GM12878 (cell line): ENCODE measurements at regions not wholly inside any gene's neighbourhood (a gene's known extent, or its start where the extent isn't known, plus 50 kb on each side); places are given as distances from the start of the nearest gene placed in this dataset.
A peak's percentile ranks its signal among the peaks of the same experiment; 100 is the strongest.

Experiments
- ATAC-seq: fragments of 200-7000 bp; cut with Tn5 transposase; 3 replicates; pipeline ENCODE4 v1.9.1; 2020; ENCODE audit warnings: mild to moderate bottlenecking, moderate library complexity
- BruUV-seq: library from RNA; stranded (reverse); fragments of 400-500 nt; replicated peaks from 2 replicates; lab custom pipeline; 2021; lab: Mats Ljungman, UMichigan
- CTCF ChIA-PET: fragments of 300-600 bp; sonication (Branson Sonifier 250); formaldehyde crosslinking; extraction: SDS; loops from one replicate; lab custom pipeline; 2021; ENCODE audit warnings: inconsistent platforms; lab: Yijun Ruan, JAX
- POLR2A ChIA-PET: fragments of 350-600 bp; formaldehyde crosslinking; extraction: SDS; loops from one replicate; lab custom pipeline; 2021; ENCODE audit warnings: inconsistent platforms; lab: Charles Lee
- RAD21 ChIA-PET: fragments of 300-600 bp; sonication (Branson Sonifier 250); formaldehyde crosslinking; loops from one replicate; lab custom pipeline; 2023; ENCODE audit warnings: antibody characterized with exemption; ENCODE audit not compliant: unreplicated experiment; lab: Charles Lee
- SMC1A ChIA-PET: fragments of 300-600 bp; sonication (Branson Sonifier 250); formaldehyde crosslinking; loops from one replicate; lab custom pipeline; 2023; ENCODE audit not compliant: unreplicated experiment, uncharacterized antibody; lab: Charles Lee
- DNase-seq: peaks from one replicate; pipeline ENCODE4 v3.0.0-alpha.2; 2011; ENCODE audit warnings: low read depth, low spot score
- FAIRE-seq: peaks from 3 replicates; lab custom pipeline; 2011; peaks lifted over from hg19 to GRCh38; lab: Jason Lieb, UNC
- H2AFZ ChIP-seq: 2 replicates; pipeline ENCODE4 v1.6.0; 2011; ENCODE audit warnings: low read depth, low read length, control low read depth; ENCODE audit not compliant: control insufficient read depth
- H3K27ac ChIP-seq: 2 replicates; pipeline ENCODE4 v1.5.1; 2011; ENCODE audit warnings: control low read depth; ENCODE audit not compliant: control insufficient read depth, insufficient read depth
- H3K27me3 ChIP-seq, 2 experiments: replicated peaks in 1 of 2; 2 replicates each; pipeline versions ENCODE4 v1.6.0 to v1.6.1; 2011; ENCODE audit warnings: low read length in 1 of 2; ENCODE audit not compliant: control insufficient read depth in 2 of 2, insufficient read depth in 2 of 2
- H3K36me3 ChIP-seq, 2 experiments: 2 replicates each; pipeline ENCODE4 v1.5.1; 2011; ENCODE audit warnings: low read length in 1 of 2; ENCODE audit not compliant: control insufficient read depth in 2 of 2, insufficient read depth in 2 of 2
- H3K4me1 ChIP-seq: 2 replicates; pipeline ENCODE4 v1.6.1; 2011; ENCODE audit warnings: mild to moderate bottlenecking, low read length, moderate library complexity, mixed read lengths; ENCODE audit not compliant: control insufficient read depth, insufficient read depth
- H3K4me2 ChIP-seq: 2 replicates; pipeline ENCODE4 v1.6.0; 2011; ENCODE audit warnings: control low read depth; ENCODE audit not compliant: control insufficient read depth, insufficient read depth
- H3K4me3 ChIP-seq: fragments of 200-600 bp; sonication (generic); 2 replicates; pipeline ENCODE4 v1.5.1; 2016
- H3K79me2 ChIP-seq: 2 replicates; pipeline ENCODE4 v1.6.0; 2011; ENCODE audit warnings: low read length; ENCODE audit not compliant: control insufficient read depth, insufficient read depth
- H3K9ac ChIP-seq: 2 replicates; pipeline ENCODE4 v1.8.0; 2011; ENCODE audit warnings: low read length, control low read depth, mixed read lengths; ENCODE audit not compliant: control insufficient read depth, insufficient read depth
- H3K9me3 ChIP-seq: replicated peaks from 3 replicates; pipeline ENCODE4 v1.5.1; 2011; ENCODE audit warnings: mild to moderate bottlenecking, low read length; ENCODE audit not compliant: control insufficient read depth, insufficient read depth
- H4K20me1 ChIP-seq: 2 replicates; pipeline ENCODE4 v1.6.0; 2011; ENCODE audit not compliant: control insufficient read depth, insufficient read depth
- BHLHE40 ChIP-seq, 2 experiments: fragments of 450-650 bp in 1 of 2; IDR thresholded peaks; 2 replicates each; pipeline ENCODE4 v1.6.1; 2011 to 2017; ENCODE audit warnings: low read depth in 2 of 2, borderline replicate concordance in 1 of 2, improper control_type of control experiment in 1 of 2, low read length in 1 of 2, mild to moderate bottlenecking in 1 of 2
- LARP7 ChIP-seq: fragments of 450-650 bp; IDR thresholded peaks from 2 replicates; pipeline ENCODE4 v1.6.1; 2017; ENCODE audit warnings: mild to moderate bottlenecking
- MEF2B ChIP-seq: fragments of 450-650 bp; IDR thresholded peaks from 2 replicates; pipeline ENCODE4 v1.6.1; 2018; ENCODE audit warnings: mild to moderate bottlenecking, moderate library complexity; ENCODE audit not compliant: partially characterized antibody, poor library complexity, severe bottlenecking
- NFYA ChIP-seq: IDR thresholded peaks from 2 replicates; pipeline ENCODE4 v1.6.1; 2011; ENCODE audit warnings: low read depth, mild to moderate bottlenecking, low read length, improper control_type of control experiment, borderline replicate concordance
- NR2C2 ChIP-seq: IDR thresholded peaks from 2 replicates; pipeline ENCODE4 v1.6.1; 2011; ENCODE audit warnings: borderline replicate concordance, low read depth; ENCODE audit not compliant: control insufficient read depth, insufficient read length
- PAX5 ChIP-seq: IDR thresholded peaks from 2 replicates; pipeline ENCODE4 v1.6.1; 2011; ENCODE audit warnings: low read depth, low read length, borderline replicate concordance
- POLR2AphosphoS2 ChIP-seq: IDR thresholded peaks from 2 replicates; pipeline ENCODE4 v1.6.1; 2011; ENCODE audit warnings: low read depth, mild to moderate bottlenecking, low read length, improper control_type of control experiment, moderate library complexity
- RBBP5 ChIP-seq: fragments of 200-600 bp; sonication (generic); conservative IDR thresholded peaks from 2 replicates; pipeline ENCODE4 v1.6.1; 2016
- WGBS: methylation state at CpG from one replicate; pipeline ENCODE4 v1.1.6; 2016; ENCODE audit warnings: low lambda C conversion rate; ENCODE audit not compliant: insufficient replicate concordance, insufficient coverage; ENCODE audit errors: missing lambda C conversion rate; 5-methylcytosine and 5-hydroxymethylcytosine counted together
- in situ Hi-C: fragments of 300-500 bp; cut with MboI; formaldehyde crosslinking; loops from 9 replicates; pipeline ENCODE4 v1.14.3; 2018; ENCODE audit warnings: mixed read lengths
- intact Hi-C: fragments of 100-400 bp; cut with micrococcal nuclease; formaldehyde crosslinking; loops from one replicate; pipeline ENCODE4 v1.14.2; 2022; ENCODE audit not compliant: unreplicated experiment
- TF ChIP-seq, protein P1 (sequence below): fragments of 450-650 bp; IDR thresholded peaks from 2 replicates; pipeline ENCODE4 v1.6.1; 2017; ENCODE audit warnings: mild to moderate bottlenecking, low read depth, inconsistent platforms; ENCODE audit not compliant: poor library complexity, severe bottlenecking
- TF ChIP-seq, protein P2 (sequence below): fragments of 150-350 bp; IDR thresholded peaks from 2 replicates; pipeline ENCODE4 v1.6.1; 2014; ENCODE audit warnings: mild to moderate bottlenecking, low read depth, low read length

DNA sequence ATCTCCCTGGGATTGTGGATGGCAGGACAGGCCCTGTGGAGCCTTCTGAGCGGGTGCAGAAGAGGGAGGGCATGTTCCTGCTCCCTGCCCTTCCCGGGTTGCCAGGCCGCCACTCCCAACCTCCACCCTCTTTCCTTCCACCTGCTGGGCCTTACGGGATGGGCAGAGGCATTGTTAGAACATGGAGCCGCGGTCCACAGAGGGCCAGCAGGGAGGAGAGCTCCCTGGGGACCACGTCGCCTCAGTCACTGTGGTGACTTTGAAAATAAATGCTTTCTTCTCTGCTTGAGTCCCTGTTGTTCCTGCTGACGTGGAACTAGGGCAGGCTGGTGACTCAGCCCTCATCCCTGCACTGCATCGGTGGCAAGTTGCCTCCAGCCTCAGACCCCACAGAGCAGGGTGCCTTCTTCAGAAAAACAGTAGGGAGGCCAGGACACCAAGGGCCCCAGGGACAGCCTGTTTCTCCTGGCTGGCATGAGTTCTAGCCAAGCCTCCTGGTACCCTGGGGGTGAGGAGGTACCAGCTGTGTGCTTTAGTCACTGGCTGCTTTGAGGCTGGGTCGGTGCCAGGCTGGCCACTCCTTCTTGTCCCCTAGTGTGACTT lies 224.9 kb downstream of the SEC14L1 start:
- ChIA-PET POLR2A (no interaction called here), SMC1A (interaction anchor here (0.6 kb wide), 1 partner anchor 130 kb away, joined by 3 read pairs; no protein-coding TSS in a partner anchor), CTCF (interaction anchor here (1.0 kb wide), 1 partner anchor 35 kb away, joined by 3 read pairs; no protein-coding TSS in a partner anchor), RAD21 (no interaction called here)
- Histone ChIP-seq H3K9me3 (no peaks in the 10 kb centered on the region), H4K20me1 (no peaks in the 10 kb centered on the region; the same call in none of the 2 replicates), H3K4me1 (peaks cover 23% of the 10 kb centered on the region), H2AFZ (no peak overlapping the region), H3K4me2 (no peak overlapping the region), H3K27ac (peak overlapping the region; percentile 26), H3K36me3 (peaks cover 0 to 8% of the 10 kb centered on the region in 2 experiments; a peak in 2 of 4 replicates), H3K79me2 (peaks cover 18% of the 10 kb centered on the region), H3K9ac (no peak overlapping the region), H3K27me3 (no peaks in the 10 kb centered on the region), H3K4me3 (no peak overlapping the region)
- ATAC-seq (peak; percentile 22; the same call in 2 of the 3 replicates), DNase-seq (no peak), FAIRE-seq (no peak)
- intact Hi-C loops, result no loop called here
- BruUV-seq, result no TSS peak
- WGBS, result 45% methylated on average over 11 of the region's 11 CpGs
- TF ChIP-seq MEF2B (peak; percentile 28), LARP7 (no peak), PAX5 (no peak)
- in situ Hi-C loops, result no loop called here

DNA sequence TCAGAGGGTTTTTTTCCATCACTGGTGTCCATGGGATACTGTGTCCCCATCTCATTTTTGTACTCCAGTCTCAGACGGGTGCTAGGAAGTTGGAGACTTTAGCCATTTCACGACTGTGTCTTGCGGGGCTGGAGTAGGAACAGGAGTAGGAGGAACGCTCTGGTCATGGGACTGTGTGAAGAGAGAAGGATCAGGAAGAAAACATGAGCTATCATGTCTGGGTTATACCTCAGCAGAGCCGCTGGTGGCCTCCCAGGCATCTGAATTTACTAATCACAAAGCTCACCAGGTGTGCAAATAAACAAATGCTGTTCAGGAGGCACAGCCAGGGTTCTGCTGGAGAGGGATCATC lies 225.4 kb downstream of the SEC14L1 start:
- no peaks in the 10 kb centered on the region for H3K9me3 ChIP-seq
- SMC1A ChIA-PET, result no interaction called here
- no peak overlapping the region for H3K4me3 ChIP-seq
- no peak overlapping the region for H3K4me2 ChIP-seq
- H3K27ac ChIP-seq, result peak overlapping the region; percentile 26
- no peak overlapping the region for H2AFZ ChIP-seq
- FAIRE-seq (no peak), ATAC-seq (no peak; the same call in 2 of the 3 replicates), DNase-seq (no peak)
- POLR2A ChIA-PET, result interaction anchor here (0.6 kb wide), 1 partner anchor 47 kb away, joined by 4 read pairs; no protein-coding TSS in a partner anchor
- peaks cover 28% of the 10 kb centered on the region for H3K4me1 ChIP-seq
- RAD21 ChIA-PET, result no interaction called here
- no peak overlapping the region for H3K9ac ChIP-seq
- no TSS peak for BruUV-seq
- in situ Hi-C loops, result no loop called here
- CTCF ChIA-PET, result interaction anchor here (0.6 to 1.0 kb wide), 2 partner anchors 25 to 35 kb away, joined by 3 read pairs; no protein-coding TSS in a partner anchor
- no peak for TF ChIP-seq NR2C2
- no peak for TF ChIP-seq BHLHE40 (IDR thresholded peaks at IDR 0.05; ENCODE audit: borderline replicate concordance in 1 of 2, low read depth in 2 of 2, low read length in 1 of 2)
- TF ChIP-seq, protein P1, sequence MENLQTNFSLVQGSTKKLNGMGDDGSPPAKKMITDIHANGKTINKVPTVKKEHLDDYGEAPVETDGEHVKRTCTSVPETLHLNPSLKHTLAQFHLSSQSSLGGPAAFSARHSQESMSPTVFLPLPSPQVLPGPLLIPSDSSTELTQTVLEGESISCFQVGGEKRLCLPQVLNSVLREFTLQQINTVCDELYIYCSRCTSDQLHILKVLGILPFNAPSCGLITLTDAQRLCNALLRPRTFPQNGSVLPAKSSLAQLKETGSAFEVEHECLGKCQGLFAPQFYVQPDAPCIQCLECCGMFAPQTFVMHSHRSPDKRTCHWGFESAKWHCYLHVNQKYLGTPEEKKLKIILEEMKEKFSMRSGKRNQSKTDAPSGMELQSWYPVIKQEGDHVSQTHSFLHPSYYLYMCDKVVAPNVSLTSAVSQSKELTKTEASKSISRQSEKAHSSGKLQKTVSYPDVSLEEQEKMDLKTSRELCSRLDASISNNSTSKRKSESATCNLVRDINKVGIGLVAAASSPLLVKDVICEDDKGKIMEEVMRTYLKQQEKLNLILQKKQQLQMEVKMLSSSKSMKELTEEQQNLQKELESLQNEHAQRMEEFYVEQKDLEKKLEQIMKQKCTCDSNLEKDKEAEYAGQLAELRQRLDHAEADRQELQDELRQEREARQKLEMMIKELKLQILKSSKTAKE, result no peak
- TF ChIP-seq MEF2B, result no peak
- TF ChIP-seq POLR2AphosphoS2, result no peak
- no peak for TF ChIP-seq NFYA
- TF ChIP-seq RBBP5, result no peak
- TF ChIP-seq, protein P2, sequence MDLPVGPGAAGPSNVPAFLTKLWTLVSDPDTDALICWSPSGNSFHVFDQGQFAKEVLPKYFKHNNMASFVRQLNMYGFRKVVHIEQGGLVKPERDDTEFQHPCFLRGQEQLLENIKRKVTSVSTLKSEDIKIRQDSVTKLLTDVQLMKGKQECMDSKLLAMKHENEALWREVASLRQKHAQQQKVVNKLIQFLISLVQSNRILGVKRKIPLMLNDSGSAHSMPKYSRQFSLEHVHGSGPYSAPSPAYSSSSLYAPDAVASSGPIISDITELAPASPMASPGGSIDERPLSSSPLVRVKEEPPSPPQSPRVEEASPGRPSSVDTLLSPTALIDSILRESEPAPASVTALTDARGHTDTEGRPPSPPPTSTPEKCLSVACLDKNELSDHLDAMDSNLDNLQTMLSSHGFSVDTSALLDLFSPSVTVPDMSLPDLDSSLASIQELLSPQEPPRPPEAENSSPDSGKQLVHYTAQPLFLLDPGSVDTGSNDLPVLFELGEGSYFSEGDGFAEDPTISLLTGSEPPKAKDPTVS, result no peak
- WGBS, result 91% methylated on average over 5 of the region's 5 CpGs
- peaks cover 23% of the 10 kb centered on the region for H3K79me2 ChIP-seq
- intact Hi-C loops, result no loop called here
- no peaks in the 10 kb centered on the region; the same call in none of the 2 replicates for H4K20me1 ChIP-seq
- H3K36me3 ChIP-seq, result peaks cover 0 to 8% of the 10 kb centered on the region in 2 experiments; a peak in 2 of 4 replicates
- no peaks in the 10 kb centered on the region for H3K27me3 ChIP-seq
